ENCODE measurements at regions not wholly inside any gene's neighbourhood (a gene's known extent, or its start where the extent isn't known, plus 50 kb on each side); places are given as distances from the start of the nearest gene placed in this dataset.

- TF ChIP-seq CTCF (IDR thresholded peaks at IDR 0.05): no peak
- intact Hi-C loops (cut with DNase I): no loop called here
- no peak overlapping the region for H3K4me3 ChIP-seq
- DNase-seq (ENCODE audit: low spot score in 2 of 2): no peak
- H3K27ac ChIP-seq: no peak overlapping the region
- no peaks in the 10 kb centered on the region for H3K9me3 ChIP-seq
- H3K4me1 ChIP-seq: no peaks in the 10 kb centered on the region
- no peaks in the 10 kb centered on the region for H3K27me3 ChIP-seq
- no peaks in the 10 kb centered on the region for H3K36me3 ChIP-seq
Observed at GRCh38 chr21:18989953-18990495, 586.4 kb upstream of the TMPRSS15 start.

GRCh38 chr21:18991846-18992245 lies 588.3 kb upstream of the TMPRSS15 start:
- no peaks in the 10 kb centered on the region for H3K4me1 ChIP-seq
- no peaks in the 10 kb centered on the region for H3K9me3 ChIP-seq
- no peak overlapping the region for H3K27ac ChIP-seq
- no peak for DNase-seq (ENCODE audit: low spot score in 2 of 2)
- no peaks in the 10 kb centered on the region for H3K36me3 ChIP-seq
- H3K4me3 ChIP-seq: no peak overlapping the region
- TF ChIP-seq CTCF (IDR thresholded peaks at IDR 0.05): no peak
- no peaks in the 10 kb centered on the region for H3K27me3 ChIP-seq
- intact Hi-C loops (cut with DNase I): no loop called here

GRCh38 chr21:19010251-19010650 lies 606.7 kb upstream of the TMPRSS15 start:
- H3K9me3 ChIP-seq: no peaks in the 10 kb centered on the region
- no peak overlapping the region for H3K27ac ChIP-seq
- intact Hi-C loops (cut with DNase I): no loop called here
- no peak overlapping the region for H3K4me3 ChIP-seq
- H3K4me1 ChIP-seq: no peaks in the 10 kb centered on the region
- DNase-seq (ENCODE audit: low spot score in 2 of 2): no peak
- H3K27me3 ChIP-seq: no peaks in the 10 kb centered on the region
- H3K36me3 ChIP-seq: no peaks in the 10 kb centered on the region
- no peak for TF ChIP-seq CTCF (IDR thresholded peaks at IDR 0.05)

GRCh38 chr21:19010996-19011395 lies 607.4 kb upstream of the TMPRSS15 start:
- no peaks in the 10 kb centered on the region for H3K27me3 ChIP-seq
- no peak for TF ChIP-seq CTCF (IDR thresholded peaks at IDR 0.05)
- intact Hi-C loops (cut with DNase I): no loop called here
- no peaks in the 10 kb centered on the region for H3K9me3 ChIP-seq
- no peaks in the 10 kb centered on the region for H3K36me3 ChIP-seq
- no peak for DNase-seq (ENCODE audit: low spot score in 2 of 2)
- H3K4me1 ChIP-seq: no peaks in the 10 kb centered on the region
- H3K4me3 ChIP-seq: no peak overlapping the region
- no peak overlapping the region for H3K27ac ChIP-seq

- no peaks in the 10 kb centered on the region for H3K9me3 ChIP-seq
- DNase-seq (ENCODE audit: low spot score in 2 of 2): no peak
- H3K27ac ChIP-seq: no peak overlapping the region
- H3K36me3 ChIP-seq: no peaks in the 10 kb centered on the region
- H3K27me3 ChIP-seq: no peaks in the 10 kb centered on the region
- no peaks in the 10 kb centered on the region for H3K4me1 ChIP-seq
- intact Hi-C loops (cut with DNase I): no loop called here
- no peak overlapping the region for H3K4me3 ChIP-seq
- TF ChIP-seq CTCF (IDR thresholded peaks at IDR 0.05): no peak
Observed at GRCh38 chr21:19011451-19011850, 607.9 kb upstream of the TMPRSS15 start.

- intact Hi-C loops (cut with DNase I): no loop called here
- no peaks in the 10 kb centered on the region for H3K36me3 ChIP-seq
- H3K4me3 ChIP-seq: no peak overlapping the region
- no peaks in the 10 kb centered on the region for H3K9me3 ChIP-seq
- no peak for TF ChIP-seq CTCF (IDR thresholded peaks at IDR 0.05)
- DNase-seq (ENCODE audit: low spot score in 2 of 2): no peak
- H3K4me1 ChIP-seq: no peaks in the 10 kb centered on the region
- H3K27ac ChIP-seq: no peak overlapping the region
- H3K27me3 ChIP-seq: no peaks in the 10 kb centered on the region
Observed at GRCh38 chr21:19013916-19014315, 610.3 kb upstream of the TMPRSS15 start.
